Fibroblast of lung (primary cell): ENCODE measurements at regions not wholly inside any gene's neighbourhood (a gene's known extent, or its start where the extent isn't known, plus 50 kb on each side); places are given as distances from the start of the nearest gene placed in this dataset.

ENCODE experiments used
- DNase-seq, 2 donors: peaks; one replicate each; pipeline versions ENCODE4 v3.0.0 to v3.0.0-alpha.2; 2010; ENCODE audit warnings: low read depth in 2 of 2
- H2AFZ ChIP-seq: 2 replicates; pipeline ENCODE4 v1.5.1; 2012; ENCODE audit warnings: low read length, control low read depth, inconsistent platforms
- H3K27ac ChIP-seq: 2 replicates; pipeline ENCODE4 v1.5.1; 2011; ENCODE audit warnings: low read length, control low read depth; ENCODE audit not compliant: insufficient read depth
- H3K27me3 ChIP-seq: 2 replicates; pipeline ENCODE4 v1.5.1; 2011; ENCODE audit warnings: mild to moderate bottlenecking, low read length; ENCODE audit not compliant: control insufficient read depth, insufficient read depth
- H3K36me3 ChIP-seq: 2 replicates; pipeline ENCODE4 v1.5.1; 2011; ENCODE audit warnings: low read length; ENCODE audit not compliant: control insufficient read depth, insufficient read depth
- H3K4me1 ChIP-seq: 2 replicates; pipeline ENCODE4 v1.5.1; 2011; ENCODE audit warnings: low read length; ENCODE audit not compliant: control insufficient read depth, insufficient read depth; ENCODE audit errors: extremely low read depth
- H3K4me2 ChIP-seq: 2 replicates; pipeline ENCODE4 v1.5.1; 2011; ENCODE audit warnings: low read length, control low read depth; ENCODE audit not compliant: insufficient read depth; ENCODE audit errors: extremely low read depth
- H3K4me3 ChIP-seq, 4 experiments: fragments of 200-600 bp in 1 of 4; sonication (generic) in 1 of 4; replicated peaks in 1 of 4; 2 replicates each; pipeline ENCODE4 v1.5.1; 2011 to 2016; ENCODE audit warnings: low read length in 4 of 4, low read depth in 3 of 4, mild to moderate bottlenecking in 3 of 4, control low read depth in 2 of 4, inconsistent platforms in 1 of 4, mixed read lengths in 1 of 4; ENCODE audit not compliant: insufficient read depth in 1 of 4; ENCODE audit errors: control extremely low read depth in 1 of 4
- H3K79me2 ChIP-seq: 2 replicates; pipeline ENCODE4 v1.5.1; 2012; ENCODE audit warnings: mild to moderate bottlenecking, low read length, inconsistent platforms; ENCODE audit not compliant: control insufficient read depth, insufficient read depth
- H3K9ac ChIP-seq: 2 replicates; pipeline ENCODE4 v1.5.1; 2011; ENCODE audit warnings: mild to moderate bottlenecking, low read length, control low read depth; ENCODE audit not compliant: insufficient read depth
- H3K9me3 ChIP-seq: 2 replicates; pipeline ENCODE4 v1.5.1; 2012; ENCODE audit warnings: low read depth, low read length; ENCODE audit not compliant: control insufficient read depth, insufficient read depth
- H4K20me1 ChIP-seq: 2 replicates; pipeline ENCODE4 v1.5.1; 2011; ENCODE audit warnings: low read length; ENCODE audit not compliant: control insufficient read depth, insufficient read depth; ENCODE audit errors: extremely low read depth
- EZH2 ChIP-seq: IDR thresholded peaks from 2 replicates; pipeline ENCODE4 v1.5.1; 2012; ENCODE audit warnings: low read length, control low read depth, mild to moderate bottlenecking; ENCODE audit errors: missing control alignments
- TF ChIP-seq, protein P1 (sequence below), 2 donors: IDR thresholded peaks in 1 of 2; conservative IDR thresholded peaks in 1 of 2; 1 replicate in 1 of 2; 2 replicates in 1 of 2; pipeline ENCODE4 v1.5.1; 2011 to 2012; ENCODE audit warnings: low read length in 2 of 2, control low read depth in 1 of 2, inconsistent platforms in 1 of 2, low read depth in 1 of 2, mild to moderate bottlenecking in 1 of 2

DNA sequence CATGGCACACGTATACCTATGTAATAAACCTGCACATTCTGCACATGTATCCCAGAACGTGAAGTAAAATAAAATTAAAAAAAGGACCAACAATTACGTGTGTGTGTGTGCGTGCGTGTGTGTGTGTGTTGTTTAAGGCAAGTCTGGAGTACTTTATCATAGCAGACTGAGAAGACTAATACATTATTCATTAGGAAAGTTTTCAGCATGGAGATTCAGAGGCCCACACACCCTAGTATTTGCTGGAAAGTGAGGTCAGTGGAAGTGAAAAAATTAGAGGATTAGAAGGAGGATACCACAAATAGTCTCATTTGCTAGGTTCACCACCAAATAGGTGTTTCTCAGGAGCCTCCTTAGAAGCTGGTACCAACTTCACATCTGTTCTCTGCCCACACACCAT lies 457.1 kb upstream of the CPEB2 start:
- TF ChIP-seq, protein P1, sequence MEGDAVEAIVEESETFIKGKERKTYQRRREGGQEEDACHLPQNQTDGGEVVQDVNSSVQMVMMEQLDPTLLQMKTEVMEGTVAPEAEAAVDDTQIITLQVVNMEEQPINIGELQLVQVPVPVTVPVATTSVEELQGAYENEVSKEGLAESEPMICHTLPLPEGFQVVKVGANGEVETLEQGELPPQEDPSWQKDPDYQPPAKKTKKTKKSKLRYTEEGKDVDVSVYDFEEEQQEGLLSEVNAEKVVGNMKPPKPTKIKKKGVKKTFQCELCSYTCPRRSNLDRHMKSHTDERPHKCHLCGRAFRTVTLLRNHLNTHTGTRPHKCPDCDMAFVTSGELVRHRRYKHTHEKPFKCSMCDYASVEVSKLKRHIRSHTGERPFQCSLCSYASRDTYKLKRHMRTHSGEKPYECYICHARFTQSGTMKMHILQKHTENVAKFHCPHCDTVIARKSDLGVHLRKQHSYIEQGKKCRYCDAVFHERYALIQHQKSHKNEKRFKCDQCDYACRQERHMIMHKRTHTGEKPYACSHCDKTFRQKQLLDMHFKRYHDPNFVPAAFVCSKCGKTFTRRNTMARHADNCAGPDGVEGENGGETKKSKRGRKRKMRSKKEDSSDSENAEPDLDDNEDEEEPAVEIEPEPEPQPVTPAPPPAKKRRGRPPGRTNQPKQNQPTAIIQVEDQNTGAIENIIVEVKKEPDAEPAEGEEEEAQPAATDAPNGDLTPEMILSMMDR (conservative IDR thresholded peaks at IDR 0.05 in 1 of 2, IDR thresholded peaks at IDR 0.05 in 1 of 2; ENCODE audit: low read depth in 1 of 2, low read length in 2 of 2) = no peak
- TF ChIP-seq EZH2 = no peak
- no peak overlapping the region for H3K4me3 ChIP-seq
- no peaks in the 10 kb centered on the region for H3K27me3 ChIP-seq
- DNase-seq = no peak
- no peak overlapping the region for H3K27ac ChIP-seq
- H3K9me3 ChIP-seq = no peaks in the 10 kb centered on the region
- no peaks in the 10 kb centered on the region for H3K36me3 ChIP-seq
- H2AFZ ChIP-seq = no peak overlapping the region
- H3K79me2 ChIP-seq = no peaks in the 10 kb centered on the region
- no peak overlapping the region for H3K4me2 ChIP-seq
- no peak overlapping the region for H3K9ac ChIP-seq
- H4K20me1 ChIP-seq = no peaks in the 10 kb centered on the region
- H3K4me1 ChIP-seq = no peaks in the 10 kb centered on the region

DNA sequence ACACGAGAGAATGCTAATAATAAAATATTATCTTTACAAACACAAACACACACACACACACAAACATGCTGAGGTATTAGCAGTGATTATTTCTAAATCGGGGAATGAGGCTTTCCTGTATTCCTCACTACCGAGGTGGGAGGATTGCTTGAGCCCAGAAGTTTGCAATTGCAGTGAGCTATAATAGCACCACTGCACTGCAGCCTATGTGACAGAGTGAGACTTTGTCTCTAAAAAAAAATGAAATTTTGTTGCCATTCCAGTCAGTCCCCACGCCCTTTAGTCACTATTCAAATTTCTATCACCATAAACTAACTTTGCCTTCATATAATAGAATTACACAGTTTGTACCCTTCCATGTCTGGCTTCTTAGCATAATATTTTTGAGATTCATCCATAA lies 456.5 kb upstream of the CPEB2 start:
- H3K79me2 ChIP-seq = no peaks in the 10 kb centered on the region
- H3K4me3 ChIP-seq = no peak overlapping the region
- no peaks in the 10 kb centered on the region for H3K9me3 ChIP-seq
- no peaks in the 10 kb centered on the region for H3K36me3 ChIP-seq
- no peak for DNase-seq
- H3K4me1 ChIP-seq = no peaks in the 10 kb centered on the region
- no peak for TF ChIP-seq EZH2
- TF ChIP-seq, protein P1 (conservative IDR thresholded peaks at IDR 0.05 in 1 of 2, IDR thresholded peaks at IDR 0.05 in 1 of 2; ENCODE audit: low read depth in 1 of 2, low read length in 2 of 2) = no peak
- no peak overlapping the region for H3K4me2 ChIP-seq
- H3K27ac ChIP-seq = no peak overlapping the region
- H3K27me3 ChIP-seq = no peaks in the 10 kb centered on the region
- H2AFZ ChIP-seq = no peak overlapping the region
- no peaks in the 10 kb centered on the region for H4K20me1 ChIP-seq
- H3K9ac ChIP-seq = no peak overlapping the region

DNA sequence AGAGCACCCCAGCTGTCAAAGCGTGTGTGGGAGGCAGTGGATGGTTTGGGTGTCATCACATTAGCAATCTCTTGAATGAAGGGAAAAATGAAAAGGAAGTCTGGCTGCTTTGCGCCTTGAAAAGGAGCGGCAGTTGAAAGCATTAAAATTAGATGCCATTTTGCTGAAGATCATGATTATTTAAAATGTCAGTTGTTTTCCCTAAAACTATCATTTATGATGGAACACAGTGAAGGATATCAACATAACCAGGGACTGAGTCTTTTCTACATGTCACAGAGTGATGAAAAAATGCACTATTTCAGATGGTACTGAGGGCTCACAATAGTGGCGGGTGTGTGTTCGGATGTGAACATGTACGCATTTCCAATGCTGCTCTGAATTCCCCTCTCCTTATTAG lies 450.2 kb upstream of the CPEB2 start:
- Histone ChIP-seq H2AFZ (no peak overlapping the region), H3K36me3 (no peaks in the 10 kb centered on the region), H3K4me1 (no peaks in the 10 kb centered on the region), H3K4me2 (no peak overlapping the region), H3K4me3 (no peak overlapping the region), H3K27me3 (no peaks in the 10 kb centered on the region), H3K79me2 (no peaks in the 10 kb centered on the region), H4K20me1 (no peaks in the 10 kb centered on the region), H3K27ac (no peak overlapping the region), H3K9me3 (no peaks in the 10 kb centered on the region), H3K9ac (no peak overlapping the region)
- no peak for DNase-seq
- TF ChIP-seq, protein P1 (conservative IDR thresholded peaks at IDR 0.05 in 1 of 2, IDR thresholded peaks at IDR 0.05 in 1 of 2; ENCODE audit: low read depth in 1 of 2, low read length in 2 of 2) = no peak
